ENCODE measurements at regions not wholly inside any gene's neighbourhood (a gene's known extent, or its start where the extent isn't known, plus 50 kb on each side); places are given as distances from the start of the nearest gene placed in this dataset.

DNA sequence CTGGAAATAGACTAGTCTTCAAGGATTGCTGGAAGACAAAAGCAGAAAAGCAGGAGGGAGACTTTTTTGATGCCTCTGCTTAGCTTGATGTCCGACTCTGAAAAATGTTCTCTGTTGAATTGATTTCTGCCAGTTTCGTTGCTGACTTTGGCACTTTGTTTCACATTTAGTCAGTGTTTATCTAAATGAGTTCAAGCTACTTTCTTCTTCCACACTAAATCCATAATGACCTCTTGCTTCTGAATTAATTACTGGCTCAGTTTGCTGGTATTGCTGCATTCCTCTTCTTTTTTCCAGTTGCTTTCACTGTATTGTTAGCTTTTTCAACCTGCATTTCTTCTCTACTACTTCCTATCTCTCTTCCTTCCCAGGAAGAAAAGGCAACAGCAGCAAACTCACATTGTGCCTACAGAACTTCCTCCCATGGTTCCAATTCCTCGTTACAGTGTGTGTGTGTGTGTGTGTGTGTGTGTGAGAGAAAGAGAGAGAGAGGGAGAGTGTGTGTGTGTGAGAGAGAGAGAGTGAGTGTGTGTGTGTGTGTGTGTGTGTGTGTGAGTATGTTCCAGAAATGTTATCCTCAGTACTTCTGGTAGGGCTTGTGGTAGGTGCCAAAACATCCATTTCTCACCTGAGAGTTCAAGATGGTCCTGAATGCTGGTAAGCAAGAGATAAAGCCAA, 234.8 kb downstream of the CSNK1G3 start:
- no peak for TF ChIP-seq CTCF (IDR thresholded peaks at IDR 0.05; ENCODE audit: extremely low read depth, insufficient read depth, missing control alignments)
- in situ Hi-C loops (cut with MboI; ENCODE audit: low pct_unique_long_range_greater_than_20kb, low sequenced_read_pairs, unreplicated experiment): no loop called here
- DNase-seq (ENCODE audit: low spot score): no peak

DNA sequence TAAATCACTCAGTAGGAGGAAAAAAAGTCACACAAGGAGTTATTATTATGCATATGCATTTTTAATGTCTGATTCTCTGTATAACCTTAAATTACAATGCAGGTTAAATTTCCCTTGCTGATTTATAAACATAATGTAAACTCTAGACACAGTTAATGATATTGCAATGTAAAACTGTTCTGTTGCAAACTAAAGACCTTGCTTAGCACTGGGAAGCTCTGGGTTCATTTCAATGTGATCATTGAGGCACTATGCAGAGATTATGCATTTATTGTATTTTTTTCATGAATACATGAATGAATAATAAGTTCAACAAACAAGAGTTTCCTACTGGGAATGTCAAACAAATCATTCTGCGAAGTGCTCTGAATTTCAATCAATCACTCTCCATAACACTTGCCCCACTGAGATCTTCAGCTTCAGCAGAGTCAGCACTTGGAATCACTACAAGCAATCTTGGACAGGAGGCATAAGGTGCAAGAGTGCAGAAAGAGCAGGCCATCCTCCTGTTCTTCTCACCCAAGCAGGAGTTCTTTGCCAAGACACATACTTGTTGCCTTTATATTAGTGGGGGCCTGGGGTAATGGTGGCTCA, 232.1 kb downstream of the CSNK1G3 start:
- no peak for TF ChIP-seq CTCF (IDR thresholded peaks at IDR 0.05; ENCODE audit: extremely low read depth, insufficient read depth, missing control alignments)
- in situ Hi-C loops (cut with MboI; ENCODE audit: low pct_unique_long_range_greater_than_20kb, low sequenced_read_pairs, unreplicated experiment): no loop called here

GRCh38 chr5:123735384-123735783, 223.4 kb downstream of the CSNK1G3 start:
- no peak for DNase-seq (ENCODE audit: low spot score)
- no peak for TF ChIP-seq CTCF (IDR thresholded peaks at IDR 0.05; ENCODE audit: extremely low read depth, insufficient read depth, missing control alignments)
- in situ Hi-C loops (cut with MboI; ENCODE audit: low pct_unique_long_range_greater_than_20kb, low sequenced_read_pairs, unreplicated experiment): no loop called here

More for the DNA sequence above, 232.1 kb downstream of the CSNK1G3 start:
- no peak for DNase-seq (ENCODE audit: low spot score)

- no peak for TF ChIP-seq CTCF (IDR thresholded peaks at IDR 0.05; ENCODE audit: extremely low read depth, insufficient read depth, missing control alignments)
- in situ Hi-C loops (cut with MboI; ENCODE audit: low pct_unique_long_range_greater_than_20kb, low sequenced_read_pairs, unreplicated experiment): no loop called here
- no peak for DNase-seq (ENCODE audit: low spot score)
Observed at GRCh38 chr5:123732257-123732656, 220.3 kb downstream of the CSNK1G3 start.

DNA sequence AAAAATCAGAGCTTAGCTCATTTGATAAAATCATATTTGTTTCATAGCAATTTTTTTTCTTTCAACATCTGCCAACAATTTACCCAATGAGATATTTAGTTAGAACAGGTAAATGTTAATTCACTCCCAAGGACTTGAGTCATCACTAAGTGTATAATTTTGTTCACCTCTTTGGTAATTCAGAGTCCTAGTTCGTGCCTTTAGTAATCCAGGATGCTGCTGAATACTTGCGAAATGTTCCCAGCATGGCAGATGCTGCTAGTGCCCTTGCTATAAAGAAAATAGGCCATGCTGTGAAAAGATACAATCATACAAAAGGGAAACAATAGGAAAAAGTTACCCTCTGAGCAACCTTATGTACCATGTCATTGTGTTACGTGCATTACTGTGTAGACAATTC, 210.5 kb downstream of the CSNK1G3 start:
- TF ChIP-seq CTCF (IDR thresholded peaks at IDR 0.05; ENCODE audit: extremely low read depth, insufficient read depth, missing control alignments): no peak
- no peak for DNase-seq (ENCODE audit: low spot score)
- in situ Hi-C loops (cut with MboI; ENCODE audit: low pct_unique_long_range_greater_than_20kb, low sequenced_read_pairs, unreplicated experiment): no loop called here

- in situ Hi-C loops (cut with MboI; ENCODE audit: low pct_unique_long_range_greater_than_20kb, low sequenced_read_pairs, unreplicated experiment): no loop called here
- no peak for TF ChIP-seq CTCF (IDR thresholded peaks at IDR 0.05; ENCODE audit: extremely low read depth, insufficient read depth, missing control alignments)
- DNase-seq (ENCODE audit: low spot score): no peak
Observed at GRCh38 chr5:123721675-123722276, 209.8 kb downstream of the CSNK1G3 start.
